Colonic mucosa (tissue), 4 donors: ENCODE measurements at regions not wholly inside any gene's neighbourhood (a gene's known extent, or its start where the extent isn't known, plus 50 kb on each side); places are given as distances from the start of the nearest gene placed in this dataset.

ENCODE experiments used
- DNase-seq: peaks from one replicate; pipeline ENCODE4 v3.0.0-alpha.2; 2020
- H3K27ac ChIP-seq: fragments of 200-600 bp; one replicate; pipeline ENCODE4 v1.8.0; 2021
- H3K27me3 ChIP-seq: fragments of 200-600 bp; one replicate; pipeline ENCODE4 v1.8.0; 2021
- H3K36me3 ChIP-seq: fragments of 200-600 bp; one replicate; pipeline ENCODE4 v1.8.0; 2021
- H3K4me1 ChIP-seq: fragments of 200-600 bp; one replicate; pipeline ENCODE4 v1.8.0; 2021; ENCODE audit warnings: mild to moderate bottlenecking
- H3K4me3 ChIP-seq: fragments of 200-600 bp; one replicate; pipeline ENCODE4 v1.8.0; 2021
- H3K9ac ChIP-seq, 2 donors: one replicate each; pipeline ENCODE4 v1.7.0; 2013; ENCODE audit warnings: control low read depth in 2 of 2, low read depth in 2 of 2, low read length in 2 of 2
- H3K9me3 ChIP-seq: fragments of 200-600 bp; one replicate; pipeline ENCODE4 v1.8.0; 2021
- intact Hi-C: fragments of 100-400 bp; cut with DNase I; formaldehyde crosslinking; loops from one replicate; pipeline ENCODE4 v1.14.1; 2022
- TF ChIP-seq, protein P1 (sequence below): fragments of 200-600 bp; IDR thresholded peaks from one replicate; pipeline ENCODE4 v1.8.0; 2022; ENCODE audit warnings: antibody characterized with exemption, mild to moderate bottlenecking
- donor health status: healthy.
- donor health status: DM: no; HTN: no; CAD: no.
- donor health status: DM: no; HTN: no; CAD: no.

DNA sequence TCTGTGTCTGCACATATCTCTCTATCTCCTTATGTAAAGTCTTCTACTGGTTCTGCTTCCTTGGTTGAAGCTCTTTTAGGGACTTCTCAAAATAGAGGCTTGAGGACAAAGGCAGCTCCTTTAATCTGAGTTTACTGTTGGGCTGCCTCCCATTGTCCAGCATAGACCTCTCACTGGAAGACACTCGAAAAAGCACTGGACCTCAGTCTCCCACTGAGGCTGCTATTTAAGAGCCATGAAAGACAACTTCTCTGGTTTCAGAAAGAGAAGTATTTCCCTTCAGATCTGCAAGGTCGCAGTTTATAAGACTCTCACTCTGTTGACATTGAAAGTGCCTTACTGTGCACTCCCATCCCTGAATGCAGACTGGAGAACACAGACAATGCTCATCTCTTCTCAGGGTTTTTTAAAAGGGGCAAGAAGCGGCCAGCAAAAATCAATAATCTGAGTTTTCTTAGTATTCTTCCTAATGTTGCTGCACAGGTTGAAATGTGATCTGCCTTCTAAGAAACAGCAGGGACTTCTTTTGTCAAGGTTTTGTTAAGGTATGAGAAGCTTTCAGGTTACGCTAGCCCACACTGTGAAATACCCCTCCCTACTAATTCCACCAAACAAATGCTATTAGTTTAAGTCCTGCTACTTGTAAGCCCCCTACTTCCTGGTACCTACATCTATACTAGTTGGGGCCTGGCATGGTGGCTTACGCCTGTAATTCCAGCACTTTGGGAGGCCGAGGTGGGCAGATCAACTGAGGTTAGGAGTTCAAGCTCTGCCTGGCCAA lies 450.0 kb upstream of the SLC10A2 start:
- Histone ChIP-seq H3K27me3 (no peaks in the 10 kb centered on the region), H3K9ac (no peak overlapping the region), H3K36me3 (no peaks in the 10 kb centered on the region), H3K9me3 (no peaks in the 10 kb centered on the region), H3K4me1 (no peaks in the 10 kb centered on the region), H3K4me3 (no peak overlapping the region), H3K27ac (no peak overlapping the region)
- intact Hi-C loops = no loop called here
- TF ChIP-seq, protein P1, sequence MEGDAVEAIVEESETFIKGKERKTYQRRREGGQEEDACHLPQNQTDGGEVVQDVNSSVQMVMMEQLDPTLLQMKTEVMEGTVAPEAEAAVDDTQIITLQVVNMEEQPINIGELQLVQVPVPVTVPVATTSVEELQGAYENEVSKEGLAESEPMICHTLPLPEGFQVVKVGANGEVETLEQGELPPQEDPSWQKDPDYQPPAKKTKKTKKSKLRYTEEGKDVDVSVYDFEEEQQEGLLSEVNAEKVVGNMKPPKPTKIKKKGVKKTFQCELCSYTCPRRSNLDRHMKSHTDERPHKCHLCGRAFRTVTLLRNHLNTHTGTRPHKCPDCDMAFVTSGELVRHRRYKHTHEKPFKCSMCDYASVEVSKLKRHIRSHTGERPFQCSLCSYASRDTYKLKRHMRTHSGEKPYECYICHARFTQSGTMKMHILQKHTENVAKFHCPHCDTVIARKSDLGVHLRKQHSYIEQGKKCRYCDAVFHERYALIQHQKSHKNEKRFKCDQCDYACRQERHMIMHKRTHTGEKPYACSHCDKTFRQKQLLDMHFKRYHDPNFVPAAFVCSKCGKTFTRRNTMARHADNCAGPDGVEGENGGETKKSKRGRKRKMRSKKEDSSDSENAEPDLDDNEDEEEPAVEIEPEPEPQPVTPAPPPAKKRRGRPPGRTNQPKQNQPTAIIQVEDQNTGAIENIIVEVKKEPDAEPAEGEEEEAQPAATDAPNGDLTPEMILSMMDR = no peak
- DNase-seq = no peak

DNA sequence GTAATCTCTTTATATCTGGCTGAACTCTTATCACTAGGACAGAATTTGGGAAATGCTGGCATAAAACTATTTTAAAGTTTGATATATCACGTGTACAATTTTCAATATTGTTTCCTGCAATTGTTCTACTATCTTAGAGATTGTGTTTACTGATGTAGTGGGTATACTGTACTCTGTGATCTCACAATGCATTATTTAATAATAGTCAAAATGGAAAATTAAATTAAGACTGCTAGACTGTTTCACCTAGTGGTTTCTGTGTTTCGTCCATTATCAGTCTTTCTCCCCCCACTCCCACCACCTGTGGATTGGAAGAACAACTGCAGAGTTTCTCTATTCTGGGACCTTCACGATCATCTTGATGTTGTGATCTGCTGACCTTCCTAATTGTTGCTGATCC lies 449.2 kb upstream of the SLC10A2 start:
- no peaks in the 10 kb centered on the region for H3K9me3 ChIP-seq
- no peaks in the 10 kb centered on the region for H3K36me3 ChIP-seq
- no peak overlapping the region for H3K9ac ChIP-seq
- no peak for DNase-seq
- H3K27me3 ChIP-seq = no peaks in the 10 kb centered on the region
- no peaks in the 10 kb centered on the region for H3K4me1 ChIP-seq
- TF ChIP-seq, protein P1 = no peak
- H3K27ac ChIP-seq = no peak overlapping the region
- no peak overlapping the region for H3K4me3 ChIP-seq
- intact Hi-C loops = no loop called here

DNA sequence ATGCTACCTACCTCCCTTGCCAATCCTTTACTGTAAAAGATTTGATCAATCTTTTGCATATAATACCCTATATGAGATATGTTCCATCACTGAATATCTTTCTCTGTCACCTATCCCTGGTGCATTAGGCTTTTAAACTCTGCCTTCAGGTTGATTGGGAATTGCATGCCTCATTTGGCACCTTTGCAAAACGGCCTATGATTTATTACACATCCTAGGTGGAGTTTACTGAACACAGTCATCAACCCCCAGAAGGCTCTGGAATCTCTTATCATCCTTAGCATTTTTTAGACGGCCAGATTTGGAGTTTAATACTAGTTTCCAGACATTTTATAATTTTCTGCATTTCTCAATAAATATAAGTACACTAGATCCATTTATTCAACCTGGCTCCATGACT lies 448.4 kb upstream of the SLC10A2 start:
- Histone ChIP-seq H3K27ac (no peak overlapping the region), H3K36me3 (no peaks in the 10 kb centered on the region), H3K4me3 (no peak overlapping the region), H3K4me1 (no peaks in the 10 kb centered on the region), H3K9ac (no peak overlapping the region), H3K9me3 (no peaks in the 10 kb centered on the region), H3K27me3 (no peaks in the 10 kb centered on the region)
- DNase-seq = peak; percentile 20
- intact Hi-C loops = no loop called here
- TF ChIP-seq, protein P1 = no peak

DNA sequence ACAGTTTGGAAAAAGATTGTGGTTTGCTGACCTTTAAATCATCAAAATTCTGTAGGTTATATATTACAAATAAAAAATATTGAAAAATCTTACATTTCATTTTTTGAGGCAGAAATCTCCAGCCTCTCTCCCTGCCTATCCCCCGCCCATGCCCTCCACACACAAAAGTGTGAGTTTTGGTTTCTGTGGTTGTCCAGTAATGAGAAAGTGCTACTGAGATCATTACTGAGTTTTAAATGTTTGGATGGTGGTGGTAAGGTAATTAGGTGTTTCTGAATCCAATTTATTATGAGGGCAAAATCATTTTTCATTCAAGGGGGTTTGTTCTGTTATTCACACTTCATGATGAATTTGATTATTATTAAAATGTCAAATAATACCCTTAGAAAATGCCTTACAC lies 448.0 kb upstream of the SLC10A2 start:
- Histone ChIP-seq H3K9me3 (no peaks in the 10 kb centered on the region), H3K27me3 (no peaks in the 10 kb centered on the region), H3K4me1 (no peaks in the 10 kb centered on the region), H3K36me3 (no peaks in the 10 kb centered on the region), H3K4me3 (no peak overlapping the region), H3K27ac (no peak overlapping the region), H3K9ac (no peak overlapping the region)
- TF ChIP-seq, protein P1 = no peak
- no peak for DNase-seq
- intact Hi-C loops = no loop called here

DNA sequence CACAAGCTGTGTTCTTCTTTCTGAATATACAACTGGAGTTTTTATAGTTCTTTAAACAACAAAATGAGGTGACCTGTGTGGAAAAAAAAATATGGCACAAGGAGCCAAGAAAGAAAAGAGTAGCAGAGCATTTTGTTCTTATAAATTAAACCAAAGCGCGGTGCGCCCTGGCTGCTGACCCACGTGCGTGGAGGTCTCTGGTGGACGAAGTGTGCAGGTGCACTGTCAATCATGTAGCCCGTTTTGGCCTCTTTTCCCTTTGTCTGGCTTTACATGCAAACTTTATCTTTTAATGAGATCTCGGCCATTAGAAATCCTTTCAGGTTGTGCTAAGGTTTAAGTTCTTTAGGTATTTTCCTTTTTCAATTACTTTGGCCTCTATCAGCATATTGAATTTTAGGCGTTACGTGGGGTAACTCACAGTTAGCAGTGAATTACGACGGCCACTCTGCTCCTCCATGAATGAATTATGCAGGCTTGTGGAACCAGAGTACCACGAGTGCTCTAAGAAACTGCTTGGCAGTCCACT lies 443.9 kb upstream of the SLC10A2 start:
- DNase-seq = no peak
- Histone ChIP-seq H3K27ac (no peak overlapping the region), H3K36me3 (no peaks in the 10 kb centered on the region), H3K4me3 (no peak overlapping the region), H3K4me1 (no peaks in the 10 kb centered on the region), H3K9ac (no peak overlapping the region), H3K9me3 (no peaks in the 10 kb centered on the region), H3K27me3 (no peaks in the 10 kb centered on the region)
- intact Hi-C loops = no loop called here
- TF ChIP-seq, protein P1 = no peak
